ENCODE measurements at regions not wholly inside any gene's neighbourhood (a gene's known extent, or its start where the extent isn't known, plus 50 kb on each side); places are given as distances from the start of the nearest gene placed in this dataset.

DNA sequence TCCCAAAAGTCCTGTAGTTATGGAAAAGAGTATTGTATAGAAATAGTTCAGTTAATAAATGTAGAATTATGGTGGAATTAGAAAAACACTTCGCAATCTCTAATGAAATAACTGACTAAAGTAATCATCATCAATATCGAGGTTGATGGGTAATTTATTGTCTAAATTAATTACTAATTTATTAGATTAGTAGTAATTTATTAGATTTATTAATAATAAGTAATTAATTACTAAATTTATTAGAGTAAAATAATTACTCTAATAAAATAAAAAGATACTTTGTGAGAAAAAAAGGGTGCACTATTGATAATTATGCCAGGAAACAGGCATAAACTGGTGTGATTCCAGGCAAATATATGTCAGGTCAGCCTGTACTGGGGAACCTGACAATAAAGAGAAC, 455.6 kb downstream of the AASDHPPT start:
- Histone ChIP-seq H3K4me3 (ENCODE audit: insufficient read depth, low read depth, low read length) (no peak overlapping the region), H3K9me3 (ENCODE audit: insufficient read depth, low read depth, low read length) (no peaks in the 10 kb centered on the region), H3K27ac (ENCODE audit: low read depth, low read length) (no peak overlapping the region), H3K4me2 (ENCODE audit: low read length) (no peak overlapping the region), H3K79me2 (ENCODE audit: insufficient read depth, low read length) (no peaks in the 10 kb centered on the region), H3K9ac (ENCODE audit: low read length) (no peak overlapping the region), H4K20me1 (ENCODE audit: insufficient read depth, low read length) (no peaks in the 10 kb centered on the region), H3K27me3 (ENCODE audit: insufficient read depth, low read length) (no peaks in the 10 kb centered on the region), H2AFZ (ENCODE audit: low read depth, low read length) (no peak overlapping the region), H3K36me3 (ENCODE audit: insufficient read depth, low read length) (no peaks in the 10 kb centered on the region), H3K4me1 (ENCODE audit: insufficient read depth, low read length) (no peaks in the 10 kb centered on the region)
- no peak for TF ChIP-seq EZH2 (IDR thresholded peaks at IDR 0.05; ENCODE audit: insufficient read depth, low read length)
- TF ChIP-seq, protein P1, sequence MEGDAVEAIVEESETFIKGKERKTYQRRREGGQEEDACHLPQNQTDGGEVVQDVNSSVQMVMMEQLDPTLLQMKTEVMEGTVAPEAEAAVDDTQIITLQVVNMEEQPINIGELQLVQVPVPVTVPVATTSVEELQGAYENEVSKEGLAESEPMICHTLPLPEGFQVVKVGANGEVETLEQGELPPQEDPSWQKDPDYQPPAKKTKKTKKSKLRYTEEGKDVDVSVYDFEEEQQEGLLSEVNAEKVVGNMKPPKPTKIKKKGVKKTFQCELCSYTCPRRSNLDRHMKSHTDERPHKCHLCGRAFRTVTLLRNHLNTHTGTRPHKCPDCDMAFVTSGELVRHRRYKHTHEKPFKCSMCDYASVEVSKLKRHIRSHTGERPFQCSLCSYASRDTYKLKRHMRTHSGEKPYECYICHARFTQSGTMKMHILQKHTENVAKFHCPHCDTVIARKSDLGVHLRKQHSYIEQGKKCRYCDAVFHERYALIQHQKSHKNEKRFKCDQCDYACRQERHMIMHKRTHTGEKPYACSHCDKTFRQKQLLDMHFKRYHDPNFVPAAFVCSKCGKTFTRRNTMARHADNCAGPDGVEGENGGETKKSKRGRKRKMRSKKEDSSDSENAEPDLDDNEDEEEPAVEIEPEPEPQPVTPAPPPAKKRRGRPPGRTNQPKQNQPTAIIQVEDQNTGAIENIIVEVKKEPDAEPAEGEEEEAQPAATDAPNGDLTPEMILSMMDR (IDR thresholded peaks at IDR 0.05; ENCODE audit: insufficient read depth, low read depth, low read length): no peak
- Mint-ChIP-seq H3K4me3 (ENCODE audit: unreplicated experiment) (no peak overlapping the region), H3K36me3 (ENCODE audit: low read depth, unreplicated experiment) (no peaks in the 10 kb centered on the region), H3K9me3 (ENCODE audit: unreplicated experiment) (peaks cover 3% of the 10 kb centered on the region), H3K27me3 (ENCODE audit: low read depth, unreplicated experiment) (no peaks in the 10 kb centered on the region), H3K27ac (ENCODE audit: unreplicated experiment) (no peak overlapping the region), H3K4me1 (ENCODE audit: low read depth, unreplicated experiment) (no peaks in the 10 kb centered on the region)
- DNase-seq (ENCODE audit: low read depth) (no peak), FAIRE-seq (no peak)

DNA sequence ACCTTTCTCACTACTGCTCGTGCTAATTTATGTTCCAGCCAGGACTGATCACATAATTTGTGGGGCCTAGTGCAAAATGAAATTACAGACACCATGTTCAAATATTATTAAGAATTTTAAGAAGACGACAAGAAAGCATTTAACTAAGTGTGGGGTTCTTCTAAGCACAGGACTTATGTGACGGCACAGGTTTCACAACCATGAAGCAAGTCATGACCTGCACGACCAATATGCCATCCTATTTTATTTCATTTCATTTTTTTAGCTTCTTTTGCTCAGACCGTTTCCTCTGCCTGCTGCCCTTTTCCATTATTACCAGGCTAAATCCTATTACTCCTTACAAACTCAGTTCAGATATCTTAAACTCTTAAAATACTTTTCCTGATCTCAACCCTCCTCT, 462.5 kb downstream of the AASDHPPT start:
- TF ChIP-seq, protein P1 (IDR thresholded peaks at IDR 0.05; ENCODE audit: insufficient read depth, low read depth, low read length): no peak
- no peaks in the 10 kb centered on the region for H3K4me1 ChIP-seq (ENCODE audit: insufficient read depth, low read length)
- DNase-seq (ENCODE audit: low read depth): no peak
- no peak overlapping the region for H3K9ac ChIP-seq (ENCODE audit: low read length)
- no peak overlapping the region for H3K4me3 ChIP-seq (ENCODE audit: insufficient read depth, low read depth, low read length)
- H3K36me3 Mint-ChIP-seq (ENCODE audit: low read depth, unreplicated experiment): no peaks in the 10 kb centered on the region
- no peaks in the 10 kb centered on the region for H4K20me1 ChIP-seq (ENCODE audit: insufficient read depth, low read length)
- no peaks in the 10 kb centered on the region for H3K27me3 ChIP-seq (ENCODE audit: insufficient read depth, low read length)
- no peaks in the 10 kb centered on the region for H3K36me3 ChIP-seq (ENCODE audit: insufficient read depth, low read length)
- no peak overlapping the region for H3K4me2 ChIP-seq (ENCODE audit: low read length)
- H3K9me3 ChIP-seq (ENCODE audit: insufficient read depth, low read depth, low read length): no peaks in the 10 kb centered on the region
- H3K79me2 ChIP-seq (ENCODE audit: insufficient read depth, low read length): no peaks in the 10 kb centered on the region
- H3K9me3 Mint-ChIP-seq (ENCODE audit: unreplicated experiment): no peaks in the 10 kb centered on the region
- no peaks in the 10 kb centered on the region for H3K27me3 Mint-ChIP-seq (ENCODE audit: low read depth, unreplicated experiment)
- FAIRE-seq: no peak
- H3K4me3 Mint-ChIP-seq (ENCODE audit: unreplicated experiment): no peak overlapping the region
- no peak overlapping the region for H3K27ac Mint-ChIP-seq (ENCODE audit: unreplicated experiment)
- no peaks in the 10 kb centered on the region for H3K4me1 Mint-ChIP-seq (ENCODE audit: low read depth, unreplicated experiment)
- H3K27ac ChIP-seq (ENCODE audit: low read depth, low read length): no peak overlapping the region
- no peak overlapping the region for H2AFZ ChIP-seq (ENCODE audit: low read depth, low read length)

DNA sequence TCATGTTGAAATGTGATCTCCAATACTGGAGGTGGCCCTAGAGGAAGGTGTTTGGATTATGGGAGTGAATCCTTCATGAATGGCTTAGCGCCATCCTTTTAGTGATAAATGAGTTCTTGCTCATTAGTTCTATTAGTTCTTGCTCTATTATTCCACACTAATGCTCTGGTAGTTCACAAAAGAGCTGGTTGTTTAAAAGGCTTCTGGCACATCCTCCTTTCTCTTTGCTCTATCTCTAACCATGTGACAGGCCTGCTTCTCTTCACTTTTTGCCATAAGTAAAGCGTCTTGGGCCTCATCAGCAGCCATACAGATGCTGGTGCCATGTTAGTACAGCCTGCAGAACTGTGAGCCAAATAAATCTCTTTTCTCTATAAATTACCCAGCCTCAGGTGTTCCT, 469.9 kb downstream of the GUCY1A2 start:
- Histone ChIP-seq H3K9ac (ENCODE audit: low read length) (no peak overlapping the region), H3K4me1 (ENCODE audit: insufficient read depth, low read length) (no peaks in the 10 kb centered on the region), H3K4me3 (ENCODE audit: insufficient read depth, low read depth, low read length) (no peak overlapping the region), H4K20me1 (ENCODE audit: insufficient read depth, low read length) (no peaks in the 10 kb centered on the region), H3K9me3 (ENCODE audit: insufficient read depth, low read depth, low read length) (peaks cover 8% of the 10 kb centered on the region), H3K36me3 (ENCODE audit: insufficient read depth, low read length) (no peaks in the 10 kb centered on the region), H3K27ac (ENCODE audit: low read depth, low read length) (no peak overlapping the region), H2AFZ (ENCODE audit: low read depth, low read length) (no peak overlapping the region), H3K79me2 (ENCODE audit: insufficient read depth, low read length) (no peaks in the 10 kb centered on the region), H3K4me2 (ENCODE audit: low read length) (no peak overlapping the region), H3K27me3 (ENCODE audit: insufficient read depth, low read length) (no peaks in the 10 kb centered on the region)
- no peak overlapping the region for H3K27ac Mint-ChIP-seq (ENCODE audit: unreplicated experiment)
- H3K4me1 Mint-ChIP-seq (ENCODE audit: low read depth, unreplicated experiment): peaks cover 4% of the 10 kb centered on the region
- no peaks in the 10 kb centered on the region for H3K27me3 Mint-ChIP-seq (ENCODE audit: low read depth, unreplicated experiment)
- H3K36me3 Mint-ChIP-seq (ENCODE audit: low read depth, unreplicated experiment): no peaks in the 10 kb centered on the region
- FAIRE-seq: no peak
- peaks cover 2% of the 10 kb centered on the region for H3K9me3 Mint-ChIP-seq (ENCODE audit: unreplicated experiment)
- no peak for TF ChIP-seq EZH2 (IDR thresholded peaks at IDR 0.05; ENCODE audit: insufficient read depth, low read length)
- TF ChIP-seq, protein P1 (IDR thresholded peaks at IDR 0.05; ENCODE audit: insufficient read depth, low read depth, low read length): no peak
- DNase-seq (ENCODE audit: low read depth): no peak
- no peak overlapping the region for H3K4me3 Mint-ChIP-seq (ENCODE audit: unreplicated experiment)

Data from astrocyte (in vitro differentiated cells and primary cell).